Islet of Langerhans (tissue), 1 donor: ENCODE measurements at regions not wholly inside any gene's neighbourhood (a gene's known extent, or its start where the extent isn't known, plus 50 kb on each side); places are given as distances from the start of the nearest gene placed in this dataset.

Source experiments
- FAIRE-seq: peaks from one replicate; lab custom pipeline; 2011; peaks lifted over from hg19 to GRCh38; lab: Jason Lieb, UNC

DNA sequence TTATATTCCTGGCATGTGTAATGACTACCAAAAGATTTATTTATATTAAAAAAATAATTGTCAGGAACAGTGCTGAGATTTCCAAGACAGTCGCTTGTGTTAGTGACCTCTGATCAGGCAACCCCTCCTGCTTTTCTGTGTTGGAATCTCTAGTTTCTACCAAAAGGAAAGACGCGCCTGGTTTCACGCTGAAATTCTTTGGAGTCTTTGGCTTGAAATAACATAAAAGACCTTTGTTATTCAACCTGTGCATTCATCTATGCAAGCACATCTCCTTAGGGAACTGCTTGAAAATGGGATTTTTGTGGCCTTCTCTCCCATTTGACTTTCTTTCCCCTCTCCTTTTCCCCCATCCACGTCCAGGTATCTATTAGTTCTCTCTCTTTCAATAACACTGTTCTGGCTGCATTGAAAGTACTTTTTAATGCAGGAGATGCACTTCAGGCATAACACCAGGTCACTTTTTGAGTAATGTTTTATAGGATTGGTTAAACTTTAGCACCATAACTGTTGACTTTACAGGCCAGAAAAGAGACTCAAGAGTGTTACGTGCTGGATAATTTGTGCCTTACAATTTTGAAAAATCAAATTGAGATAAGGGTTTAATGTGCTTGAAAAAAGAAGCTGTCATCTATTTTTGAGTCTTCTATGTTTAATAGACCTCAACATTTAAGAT is 172.7 kb downstream of the GPAT3 start:
- FAIRE-seq: peak; percentile 55

DNA sequence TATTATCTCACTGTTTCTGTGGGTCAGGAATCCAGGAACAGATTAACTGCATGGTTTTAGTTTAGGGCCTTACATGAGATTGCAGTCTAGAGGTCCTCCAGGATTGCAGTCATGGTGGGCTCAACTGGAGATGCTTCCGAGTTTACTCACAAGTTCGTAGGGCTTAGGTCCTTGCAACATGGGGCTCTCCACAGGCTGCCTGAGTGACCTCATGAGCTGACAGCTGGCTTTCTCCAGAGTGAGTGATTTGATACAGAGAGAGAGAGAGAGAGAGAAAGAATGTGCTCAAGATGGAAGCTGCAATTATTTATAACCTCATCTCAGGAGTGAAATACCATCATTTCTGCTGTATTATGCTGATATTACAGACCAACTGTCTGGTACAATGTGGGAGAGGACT is 168.9 kb downstream of the GPAT3 start:
- FAIRE-seq: no peak

DNA sequence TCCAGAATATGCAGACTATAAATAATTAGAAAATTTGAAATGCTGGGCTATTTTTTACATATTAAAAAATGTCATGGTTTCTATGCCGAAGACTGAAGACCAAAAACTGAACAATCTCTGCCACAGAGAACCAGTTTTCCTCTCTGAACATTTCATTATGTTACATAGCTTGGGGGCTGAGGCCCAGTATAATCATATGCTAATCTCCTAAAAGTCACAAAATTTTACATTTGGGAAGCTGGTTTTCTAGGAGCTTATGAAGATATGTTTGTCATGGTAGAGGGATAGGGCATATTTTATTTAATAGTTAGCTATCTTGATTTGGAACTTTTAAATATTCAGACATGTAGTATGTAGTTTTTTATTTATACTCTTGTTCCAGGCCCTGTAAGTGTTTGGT is 167.8 kb downstream of the GPAT3 start:
- no peak for FAIRE-seq

DNA sequence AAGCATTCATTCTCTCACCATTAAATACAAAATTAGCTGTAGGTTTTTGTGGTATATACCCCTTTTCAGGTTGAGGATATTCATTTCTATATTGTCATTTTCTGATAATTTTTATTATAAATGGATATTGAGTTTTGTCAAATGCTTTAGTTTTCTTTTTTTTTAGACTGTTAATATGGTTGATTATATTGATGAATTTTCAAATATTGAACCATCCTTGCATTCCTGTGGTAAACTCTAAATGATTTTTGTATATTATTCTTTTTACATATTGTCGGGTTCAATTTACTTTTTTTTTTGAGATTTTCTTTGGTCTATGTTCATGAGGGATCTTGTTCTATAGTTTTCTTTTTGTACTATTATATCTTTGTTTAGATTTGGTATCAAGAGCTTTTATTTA is 165.1 kb downstream of the GPAT3 start:
- no peak for FAIRE-seq

DNA sequence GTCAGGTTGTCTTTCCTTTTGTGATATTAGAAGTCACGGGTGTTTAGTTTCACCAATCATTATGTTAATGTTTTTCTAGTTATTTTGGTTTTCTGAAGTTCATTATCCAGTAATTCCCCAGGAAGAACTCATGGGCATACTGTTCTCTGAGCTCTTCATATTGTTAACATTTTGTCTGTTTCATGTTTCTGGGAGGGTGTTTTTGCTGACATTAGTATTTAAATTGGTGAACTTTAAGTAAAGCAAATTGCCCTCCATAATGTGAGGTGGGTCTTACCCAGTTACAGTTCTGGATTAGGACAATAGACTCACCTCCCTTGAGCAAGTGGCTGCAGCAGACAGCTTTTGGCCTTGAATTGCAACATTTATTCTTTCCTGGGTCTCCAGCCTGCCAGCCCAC is 163.4 kb downstream of the GPAT3 start:
- FAIRE-seq: no peak

DNA sequence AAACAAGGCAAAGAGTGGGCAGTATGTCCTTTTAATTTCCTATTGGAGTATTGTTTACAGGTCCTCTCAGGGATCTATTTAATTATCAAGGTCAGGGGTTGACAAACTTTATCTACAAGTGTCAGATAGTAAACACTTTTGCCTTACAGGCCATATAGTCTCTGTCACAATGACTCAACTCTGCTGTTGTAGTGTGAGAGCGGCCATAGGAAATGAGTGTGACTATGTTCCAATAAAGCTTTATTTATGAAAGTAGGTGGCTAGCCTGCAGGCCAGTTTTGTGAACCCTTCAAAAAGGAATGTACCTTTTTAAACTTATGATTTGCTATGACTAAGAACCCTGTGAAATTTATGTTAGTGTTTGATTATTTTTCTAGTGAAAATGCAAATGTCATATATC is 156.1 kb downstream of the GPAT3 start:
- FAIRE-seq: no peak

DNA sequence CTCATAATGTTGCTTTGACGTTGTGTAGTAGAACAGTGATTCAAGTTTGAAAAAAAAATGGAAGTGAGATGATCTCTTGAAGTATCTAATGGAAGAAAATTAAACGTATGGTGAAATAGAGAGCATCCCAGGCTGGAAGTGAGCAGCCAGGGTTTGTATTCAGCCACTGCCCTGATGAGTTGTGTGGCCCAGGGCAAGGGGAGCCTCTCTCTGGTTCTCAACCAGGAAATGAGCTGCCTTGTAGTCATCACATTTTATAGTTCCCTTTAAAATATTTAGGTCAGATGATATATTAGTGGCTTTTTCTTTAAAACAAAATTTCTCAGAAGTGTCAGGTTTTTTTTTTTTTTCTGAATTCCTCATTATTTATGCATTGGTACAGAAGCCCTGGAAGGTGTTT is 150.3 kb downstream of the GPAT3 start:
- FAIRE-seq: no peak

DNA sequence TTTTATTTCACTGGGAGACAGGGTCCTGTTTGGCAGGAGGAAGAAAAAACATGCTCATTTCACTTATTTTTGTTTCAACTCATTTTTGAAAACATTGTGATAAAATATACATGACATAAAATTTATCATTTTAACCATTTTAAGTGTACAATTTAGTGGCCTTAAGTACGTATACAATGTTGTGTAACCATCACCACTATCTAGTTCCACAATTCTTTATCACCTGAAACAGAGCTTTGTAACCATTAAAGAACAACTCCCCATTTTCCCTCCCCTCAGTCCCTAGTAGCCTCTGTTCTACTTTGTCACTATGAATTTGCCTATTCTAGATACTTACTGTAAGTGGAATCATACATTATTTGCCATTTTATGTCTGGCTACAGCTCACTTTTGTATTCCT is 143.8 kb downstream of the GPAT3 start:
- FAIRE-seq: no peak

DNA sequence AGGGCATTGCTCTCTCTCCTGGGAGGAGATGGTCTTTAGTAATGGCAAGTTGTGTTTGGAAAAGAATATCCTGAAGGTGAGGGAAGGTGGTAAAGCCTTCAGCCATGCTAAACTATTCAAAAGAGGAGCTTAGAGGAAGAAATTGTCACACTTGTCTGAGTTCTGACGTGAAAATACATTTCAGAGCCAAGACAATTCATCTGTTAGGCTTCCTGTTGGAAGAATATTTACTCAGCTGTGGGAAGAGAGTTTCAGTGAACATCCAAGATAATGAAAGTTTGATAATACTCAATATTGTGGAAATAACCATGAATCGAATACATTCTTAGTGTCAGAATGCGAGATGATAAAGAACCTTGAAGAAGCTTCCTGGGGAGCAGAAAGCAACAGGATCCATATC is 143.3 kb downstream of the GPAT3 start:
- FAIRE-seq: no peak

DNA sequence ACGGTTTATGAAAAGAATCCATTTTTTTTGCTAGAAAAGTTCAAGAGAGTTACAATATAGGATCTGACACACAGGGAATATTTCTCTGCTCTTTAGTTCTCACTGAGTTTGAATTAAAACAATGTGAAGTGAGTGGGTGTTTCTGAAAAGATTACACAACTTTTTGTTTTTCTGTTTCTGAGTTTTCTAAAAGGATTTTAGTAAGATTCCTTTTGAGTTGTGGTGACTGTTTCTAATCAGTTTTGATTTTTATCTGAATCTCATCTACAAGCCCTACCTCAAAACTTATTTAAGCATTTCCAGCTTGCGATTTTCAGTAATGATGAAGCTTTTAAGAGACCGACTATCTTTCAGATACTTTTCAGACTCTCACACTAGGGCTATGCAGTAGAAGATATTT is 141.7 kb downstream of the GPAT3 start:
- FAIRE-seq: no peak

DNA sequence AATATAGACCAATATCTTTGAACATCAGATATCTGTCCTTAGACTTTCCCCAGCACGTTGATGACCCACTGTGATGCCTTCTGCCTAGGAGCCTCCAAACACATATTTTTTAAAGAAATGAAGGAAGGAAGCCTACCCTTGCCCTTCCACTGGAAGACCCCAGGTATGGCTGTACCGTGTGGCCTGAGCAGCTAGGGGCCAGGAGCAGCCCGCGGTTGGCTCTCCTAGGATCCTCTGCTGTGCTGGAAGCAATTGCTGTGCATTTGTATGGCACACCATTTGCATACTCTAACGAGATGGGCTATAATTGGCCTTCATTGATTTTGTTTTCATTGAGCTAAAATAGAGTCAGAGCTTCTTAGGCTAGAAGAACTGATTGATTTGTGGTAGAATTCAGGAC is 128.8 kb downstream of the GPAT3 start:
- no peak for FAIRE-seq

DNA sequence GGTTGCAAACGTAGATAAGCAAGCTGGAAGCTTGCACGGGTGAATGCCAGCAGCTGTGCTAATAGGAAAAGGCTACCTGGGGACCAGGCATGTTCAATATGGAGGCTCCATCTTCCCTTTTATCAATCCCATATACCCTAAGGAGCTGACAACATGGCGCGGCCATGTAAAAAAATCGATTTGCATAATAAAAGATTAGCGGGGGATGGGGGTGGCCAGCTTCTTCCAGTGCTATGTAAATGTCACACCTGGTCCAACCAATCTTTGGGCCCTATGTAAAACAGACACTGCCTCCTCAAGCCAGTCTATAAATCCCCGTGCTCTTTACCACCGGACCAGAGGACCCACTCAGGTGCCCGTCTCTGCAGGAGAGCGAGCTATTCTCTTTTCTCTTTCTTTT is 128.2 kb downstream of the GPAT3 start:
- no peak for FAIRE-seq

DNA sequence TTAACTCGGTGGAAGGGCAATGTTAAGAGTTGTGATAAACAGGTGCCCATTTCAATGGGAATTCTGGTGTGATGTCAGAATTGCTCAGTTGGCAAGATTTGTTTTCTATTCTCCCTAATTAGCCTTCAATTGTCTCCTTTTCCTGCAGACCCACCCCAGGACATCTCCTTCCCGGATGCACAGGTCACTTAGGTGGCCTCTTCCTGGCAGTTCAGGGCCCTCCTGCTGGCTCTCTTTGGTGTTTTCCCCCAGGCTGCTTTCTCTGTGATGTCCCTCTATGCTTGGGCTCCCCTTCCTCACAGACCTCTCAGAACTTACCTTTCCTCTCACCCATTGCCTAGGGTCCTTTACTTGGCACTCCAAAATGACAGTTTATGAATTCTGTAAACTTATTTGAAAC is 126.3 kb downstream of the GPAT3 start:
- no peak for FAIRE-seq

DNA sequence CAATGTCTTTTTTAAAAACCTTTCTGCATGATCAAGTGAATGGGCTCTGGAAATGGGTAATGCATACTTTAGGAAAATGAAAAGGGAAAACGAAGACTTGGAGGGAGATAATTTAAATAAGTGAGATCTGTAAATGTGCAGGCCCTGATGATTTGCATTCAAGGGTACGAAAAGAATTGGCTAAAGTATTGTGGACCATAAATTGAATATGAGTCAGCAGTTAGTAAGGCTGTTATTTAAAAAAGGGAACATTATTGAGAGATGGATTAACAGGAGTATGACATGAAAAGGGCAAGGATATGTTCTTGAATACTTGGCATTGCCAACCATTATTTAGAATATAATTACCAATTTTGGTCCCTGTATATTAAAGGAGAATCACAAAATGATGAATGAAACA is 125.5 kb downstream of the GPAT3 start:
- no peak for FAIRE-seq

DNA sequence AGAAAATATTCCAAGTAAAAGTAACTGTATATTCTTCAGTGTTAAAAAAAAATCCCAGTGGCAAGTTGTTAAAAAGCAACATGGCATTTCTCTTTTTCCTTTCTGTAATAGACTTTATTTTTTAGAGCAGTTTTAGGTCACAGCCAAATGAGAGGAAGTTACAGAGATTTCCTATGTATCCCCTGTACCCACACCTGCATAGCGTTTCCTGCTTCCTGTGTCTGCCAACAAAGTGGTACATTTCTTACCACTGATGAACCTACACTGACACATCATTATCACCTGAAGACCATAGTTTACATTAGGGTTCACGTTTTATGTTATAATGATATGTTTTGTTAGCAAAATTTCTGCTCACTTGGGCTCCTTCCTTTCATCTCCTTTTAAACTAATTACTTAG is 124.7 kb downstream of the GPAT3 start:
- no peak for FAIRE-seq

DNA sequence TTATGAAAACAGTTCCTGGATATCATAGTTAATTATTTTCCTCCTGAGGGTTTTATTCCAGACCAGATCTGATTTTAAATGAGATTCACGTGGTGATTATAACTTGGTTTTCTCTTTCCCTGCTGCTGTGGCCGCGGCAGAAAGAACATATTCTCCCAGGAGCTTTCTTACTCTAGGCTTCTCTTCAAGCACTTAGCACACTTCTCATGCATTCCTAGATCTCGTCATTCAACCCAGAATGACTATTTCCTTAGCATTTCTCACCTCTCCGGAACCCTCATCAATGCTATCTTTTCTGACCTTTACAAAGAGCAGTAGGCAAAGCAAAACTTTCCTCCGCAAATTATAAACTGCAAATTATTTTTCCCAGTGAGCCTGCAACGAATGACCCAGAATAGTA is 122.9 kb downstream of the GPAT3 start:
- FAIRE-seq: no peak

DNA sequence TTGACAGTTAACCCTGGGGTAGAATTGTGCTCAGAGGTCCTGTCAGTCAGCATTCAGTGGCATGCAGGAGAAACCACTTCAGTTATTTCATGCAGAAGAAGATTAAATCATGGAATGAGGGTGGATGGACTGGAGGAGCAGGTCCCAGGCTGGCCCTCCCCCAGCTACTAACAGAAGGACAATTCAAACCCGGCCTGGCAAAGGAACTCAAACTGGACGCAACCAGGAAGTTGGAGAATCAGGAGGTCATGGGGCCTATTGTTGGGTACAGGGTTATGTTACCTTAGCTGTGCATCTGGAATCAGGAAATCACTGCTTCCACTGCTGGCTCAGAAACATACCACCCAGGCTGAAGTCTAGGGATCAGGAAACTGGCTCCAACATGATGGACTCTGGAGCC is 121.4 kb downstream of the GPAT3 start:
- FAIRE-seq: no peak
